A549 (cell line): ENCODE measurements at regions not wholly inside any gene's neighbourhood (a gene's known extent, or its start where the extent isn't known, plus 50 kb on each side); places are given as distances from the start of the nearest gene placed in this dataset.

Experiments used
- CHD2 ChIP-seq: fragments of 150-350 bp; IDR thresholded peaks from 2 replicates; pipeline ENCODE4 v1.6.1; 2014; ENCODE audit warnings: low read length; ENCODE audit not compliant: partially characterized antibody
- CTCF ChIP-seq: fragments of >200 bp; sonication (Bioruptor Twin); formaldehyde crosslinking; IDR thresholded peaks from 3 replicates; pipeline ENCODE4 v1.5.1; 2016
- EP300 ChIP-seq, 2 experiments: fragments of >200 bp; sonication (Bioruptor Twin); formaldehyde crosslinking; IDR thresholded peaks; 2 replicates in 1 of 2; 3 replicates in 1 of 2; pipeline ENCODE4 v1.6.1; 2016 to 2017
- GATA3 ChIP-seq: IDR thresholded peaks from 2 replicates; pipeline ENCODE4 v1.6.1; 2012; ENCODE audit warnings: borderline replicate concordance
- MAX ChIP-seq: IDR thresholded peaks from 2 replicates; pipeline ENCODE4 v1.6.1; 2012
- POLR2A ChIP-seq: IDR thresholded peaks from 2 replicates; pipeline ENCODE4 v1.6.1; 2012; ENCODE audit warnings: mild to moderate bottlenecking, low read length
- POLR2AphosphoS2 ChIP-seq: conservative IDR thresholded peaks from 2 replicates; pipeline ENCODE4 v1.6.1; 2012; ENCODE audit warnings: low read length, improper control_type of control experiment, inconsistent platforms
- RAD21 ChIP-seq, 2 experiments: fragments of >200 bp in 1 of 2; sonication (Bioruptor Twin) in 1 of 2; formaldehyde crosslinking in 1 of 2; IDR thresholded peaks in 1 of 2; conservative IDR thresholded peaks in 1 of 2; 2 replicates in 1 of 2; 3 replicates in 1 of 2; pipeline ENCODE4 v1.6.1; 2012 to 2018; ENCODE audit warnings: inconsistent platforms in 1 of 2
- SMC3 ChIP-seq: fragments of >200 bp; sonication (Bioruptor Twin); formaldehyde crosslinking; IDR thresholded peaks from 3 replicates; pipeline ENCODE4 v1.6.1; 2018; ENCODE audit warnings: inconsistent platforms

- TF ChIP-seq GATA3 = no peak
- TF ChIP-seq MAX = no peak
- TF ChIP-seq CTCF = no peak
- TF ChIP-seq RAD21 (conservative IDR thresholded peaks at IDR 0.05 in 1 of 2, IDR thresholded peaks at IDR 0.05 in 1 of 2) = no peak
- TF ChIP-seq CHD2 = no peak
- no peak for TF ChIP-seq POLR2AphosphoS2
- TF ChIP-seq POLR2A = no peak
- TF ChIP-seq EP300 (IDR thresholded peaks at IDR 0.05) = no peak
- TF ChIP-seq SMC3 = no peak
These were observed 1216.7 kb downstream of the EFNA5 start for GRCh38 chr5:106454050-106454449.
